Retinal pigment epithelial cell (primary cell): ENCODE measurements at regions not wholly inside any gene's neighbourhood (a gene's known extent, or its start where the extent isn't known, plus 50 kb on each side); places are given as distances from the start of the nearest gene placed in this dataset.

Source experiments
- DNase-seq: peaks from one replicate; pipeline ENCODE4 v3.0.0-alpha.2; 2010; ENCODE audit warnings: low read depth
- H3K4me3 ChIP-seq: 2 replicates; pipeline ENCODE4 v1.5.1; 2011; ENCODE audit warnings: mild to moderate bottlenecking, low read length, control low read depth, moderate library complexity
- CTCF ChIP-seq: conservative IDR thresholded peaks from 2 replicates; pipeline ENCODE4 v1.5.1; 2011; ENCODE audit warnings: low read depth, low read length, control low read depth, inconsistent platforms

- DNase-seq: no peak
- TF ChIP-seq CTCF: no peak
- no peak overlapping the region for H3K4me3 ChIP-seq
These were observed 163.3 kb downstream of the KCNJ2 start for GRCh38 chr17:70332356-70333210.

- DNase-seq: no peak
- no peak overlapping the region for H3K4me3 ChIP-seq
- no peak for TF ChIP-seq CTCF
These were observed 167.1 kb downstream of the KCNJ2 start for GRCh38 chr17:70336411-70336810.

GRCh38 chr17:70338946-70339354, 169.6 kb downstream of the KCNJ2 start:
- no peak for DNase-seq
- no peak overlapping the region for H3K4me3 ChIP-seq
- no peak for TF ChIP-seq CTCF

GRCh38 chr17:70343114-70343513, 173.8 kb downstream of the KCNJ2 start:
- DNase-seq: no peak
- no peak overlapping the region for H3K4me3 ChIP-seq
- TF ChIP-seq CTCF: no peak

GRCh38 chr17:70344386-70345060, 175.2 kb downstream of the KCNJ2 start:
- no peak for TF ChIP-seq CTCF
- no peak for DNase-seq

GRCh38 chr17:70345061-70345460, 175.7 kb downstream of the KCNJ2 start:
- H3K4me3 ChIP-seq: no peak overlapping the region
- DNase-seq: no peak

More at GRCh38 chr17:70344386-70345060, 175.2 kb downstream of the KCNJ2 start:
- no peak overlapping the region for H3K4me3 ChIP-seq

More at GRCh38 chr17:70345061-70345460, 175.7 kb downstream of the KCNJ2 start:
- no peak for TF ChIP-seq CTCF
